SU-DHL-6 (cell line): ENCODE measurements at regions not wholly inside any gene's neighbourhood (a gene's known extent, or its start where the extent isn't known, plus 50 kb on each side); places are given as distances from the start of the nearest gene placed in this dataset.

Experiments
- H2AFZ ChIP-seq: fragments of 200-600 bp; sonication (generic); 2 replicates; pipeline ENCODE4 v1.6.1; 2014; ENCODE audit warnings: low read depth, mild to moderate bottlenecking, moderate library complexity, mixed read lengths, antibody characterized with exemption, low read length; ENCODE audit not compliant: severe bottlenecking
- H3F3A ChIP-seq: fragments of 200-600 bp; shearing (Covaris generic); 2 replicates; pipeline ENCODE4 v1.6.0; 2016; ENCODE audit warnings: antibody characterized with exemption, mild to moderate bottlenecking; ENCODE audit not compliant: insufficient read depth
- H3K27ac ChIP-seq: fragments of 200-600 bp; sonication (generic); 2 replicates; pipeline ENCODE4 v1.5.1; 2016; ENCODE audit warnings: low read depth, mild to moderate bottlenecking, low read length, moderate library complexity, mixed read lengths
- H3K27me3 ChIP-seq: fragments of 200-600 bp; sonication (generic), shearing (Covaris generic); 2 replicates; pipeline ENCODE4 v1.6.0; 2014; ENCODE audit warnings: mild to moderate bottlenecking, low read length
- H3K36me3 ChIP-seq: fragments of 200-600 bp; sonication (generic); 2 replicates; pipeline ENCODE4 v1.6.1; 2014; ENCODE audit warnings: mild to moderate bottlenecking, low read length, mixed read lengths
- H3K4me2 ChIP-seq: fragments of 300-600, 200-600 bp; shearing (Covaris generic), sonication (generic); 2 replicates; pipeline ENCODE4 v1.6.0; 2014; ENCODE audit warnings: low read length, low read depth, mild to moderate bottlenecking; ENCODE audit not compliant: poor library complexity, severe bottlenecking
- H3K4me3 ChIP-seq: fragments of 200-600 bp; sonication (generic); 2 replicates; pipeline ENCODE4 v1.5.1; 2014; ENCODE audit warnings: antibody characterized with exemption, low read length, mild to moderate bottlenecking, mixed read lengths; ENCODE audit not compliant: insufficient read depth, poor library complexity, severe bottlenecking
- H3K79me2 ChIP-seq: fragments of 200-600 bp; sonication (generic); 2 replicates; pipeline ENCODE4 v1.6.1; 2014; ENCODE audit warnings: mild to moderate bottlenecking, low read length, moderate library complexity; ENCODE audit not compliant: insufficient read depth
- H3K9ac ChIP-seq: fragments of 200-600 bp; sonication (generic); 2 replicates; pipeline ENCODE4 v1.7.0; 2014; ENCODE audit warnings: mild to moderate bottlenecking, low read length
- H3K9me2 ChIP-seq: fragments of 200-600 bp; sonication (generic); replicated peaks from 2 replicates; pipeline ENCODE4 v1.6.1; 2014; ENCODE audit warnings: low read length; ENCODE audit not compliant: insufficient read depth
- H3K9me3 ChIP-seq: fragments of 200-600 bp; sonication (generic); 2 replicates; pipeline ENCODE4 v1.6.1; 2014; ENCODE audit warnings: low read length, mixed read lengths; ENCODE audit not compliant: insufficient read depth
- H4K20me1 ChIP-seq: fragments of 200-600 bp; sonication (generic); 2 replicates; pipeline ENCODE4 v1.6.1; 2014; ENCODE audit warnings: low read depth, mild to moderate bottlenecking, antibody characterized with exemption, low read length, moderate library complexity, mixed read lengths
- CTCF ChIP-seq: fragments of 200-600 bp; sonication (generic); IDR thresholded peaks from one replicate; pipeline ENCODE4 v1.5.1; 2017; ENCODE audit warnings: antibody characterized with exemption, mild to moderate bottlenecking, low read length, moderate library complexity; ENCODE audit not compliant: insufficient read depth, poor library complexity, severe bottlenecking
- EZH2phosphoT487 ChIP-seq: fragments of 200-600 bp; sonication (generic), shearing (Covaris generic); conservative IDR thresholded peaks from 2 replicates; pipeline ENCODE4 v1.6.1; 2018; ENCODE audit warnings: mild to moderate bottlenecking, antibody characterized with exemption, low read length, moderate library complexity, mixed read lengths

- H2AFZ ChIP-seq: no peak overlapping the region
- no peak overlapping the region for H3K27ac ChIP-seq
- no peaks in the 10 kb centered on the region for H3K36me3 ChIP-seq
- TF ChIP-seq CTCF: no peak
- TF ChIP-seq EZH2phosphoT487: no peak
- H3K4me2 ChIP-seq: no peak overlapping the region
- H3K9ac ChIP-seq: no peak overlapping the region
- H3F3A ChIP-seq: no peaks in the 10 kb centered on the region
- no peaks in the 10 kb centered on the region for H3K27me3 ChIP-seq
- H3K4me3 ChIP-seq: no peak overlapping the region
- no peaks in the 10 kb centered on the region for H3K79me2 ChIP-seq
- H3K9me3 ChIP-seq: no peaks in the 10 kb centered on the region
- no peaks in the 10 kb centered on the region for H3K9me2 ChIP-seq
- no peaks in the 10 kb centered on the region for H4K20me1 ChIP-seq
Measured at GRCh38 chr11:18878211-18878610, 61.0 kb downstream of the MRGPRX1 start.

GRCh38 chr11:18865951-18866350 lies 73.3 kb downstream of the MRGPRX1 start:
- Histone ChIP-seq H3K4me2 (no peak overlapping the region), H4K20me1 (no peaks in the 10 kb centered on the region), H3K27me3 (no peaks in the 10 kb centered on the region), H3K27ac (no peak overlapping the region), H3K9me3 (no peaks in the 10 kb centered on the region), H2AFZ (no peak overlapping the region), H3F3A (no peaks in the 10 kb centered on the region), H3K9me2 (no peaks in the 10 kb centered on the region), H3K4me3 (no peak overlapping the region), H3K79me2 (no peaks in the 10 kb centered on the region), H3K36me3 (no peaks in the 10 kb centered on the region), H3K9ac (no peak overlapping the region)
- no peak for TF ChIP-seq CTCF
- no peak for TF ChIP-seq EZH2phosphoT487

- Histone ChIP-seq H2AFZ (no peak overlapping the region), H4K20me1 (no peaks in the 10 kb centered on the region), H3K27ac (no peak overlapping the region), H3K4me3 (no peak overlapping the region), H3K9me2 (no peaks in the 10 kb centered on the region), H3K4me2 (no peak overlapping the region), H3K9me3 (no peaks in the 10 kb centered on the region), H3K79me2 (no peaks in the 10 kb centered on the region), H3K36me3 (no peaks in the 10 kb centered on the region), H3K9ac (no peak overlapping the region), H3F3A (no peaks in the 10 kb centered on the region), H3K27me3 (no peaks in the 10 kb centered on the region)
- TF ChIP-seq CTCF (no peak), EZH2phosphoT487 (no peak)
Measured at GRCh38 chr11:18865261-18865660, 73.7 kb upstream of the PTPN5 start.
